Sigmoid colon (tissue), 6 donors: ENCODE measurements at regions not wholly inside any gene's neighbourhood (a gene's known extent, or its start where the extent isn't known, plus 50 kb on each side); places are given as distances from the start of the nearest gene placed in this dataset.

Experiments
- DNase-seq: peaks from one replicate; pipeline ENCODE4 v3.0.0-alpha.2; 2019
- H3K27ac ChIP-seq, 4 donors: fragments of 200-600 bp; sonication (generic); one replicate each; pipeline ENCODE4 v1.5.1; 2016 to 2019; ENCODE audit warnings: mild to moderate bottlenecking in 1 of 4
- H3K27me3 ChIP-seq, 3 donors: fragments of 200-600 bp; sonication (generic); one replicate each; pipeline ENCODE4 v1.5.1; 2019; ENCODE audit warnings: mild to moderate bottlenecking in 1 of 3
- H3K36me3 ChIP-seq, 4 donors: fragments of 200-600 bp; sonication (generic); one replicate each; pipeline ENCODE4 v1.5.1; 2016 to 2019
- H3K4me1 ChIP-seq, 4 donors: fragments of 200-600 bp; sonication (generic); one replicate each; pipeline ENCODE4 v1.5.1; 2017 to 2019
- H3K4me3 ChIP-seq, 4 donors: fragments of 200-600 bp; sonication (generic); one replicate each; pipeline ENCODE4 v1.5.1; 2017 to 2019; ENCODE audit warnings: mild to moderate bottlenecking in 2 of 4, moderate library complexity in 1 of 4
- H3K9me3 ChIP-seq, 4 donors: fragments of 200-600 bp in 3 of 4; sonication (generic) in 3 of 4; one replicate each; pipeline versions ENCODE4 v1.5.1 to v1.6.1; 2013 to 2019
- CTCF ChIP-seq, 4 experiments: fragments of 450-650 bp in 3 of 4; fragments of 200-600 bp in 1 of 4; IDR thresholded peaks; one replicate each; pipeline ENCODE4 v1.5.1; 2016 to 2019; ENCODE audit warnings: antibody characterized with exemption in 4 of 4, mild to moderate bottlenecking in 3 of 4, moderate library complexity in 2 of 4
- EP300 ChIP-seq, 4 donors: sonication (generic); formaldehyde crosslinking; IDR thresholded peaks; one replicate each; pipeline ENCODE4 v1.6.1; 2017; ENCODE audit warnings: antibody characterized with exemption in 4 of 4
- POLR2A ChIP-seq, 2 donors: fragments of 450-650 bp; IDR thresholded peaks; one replicate each; pipeline ENCODE4 v1.6.1; 2016; ENCODE audit warnings: antibody characterized with exemption in 2 of 2, mild to moderate bottlenecking in 2 of 2, moderate library complexity in 2 of 2
- POLR2AphosphoS5 ChIP-seq, 4 donors: sonication (generic); formaldehyde crosslinking; IDR thresholded peaks; one replicate each; pipeline ENCODE4 v1.6.1; 2017; ENCODE audit warnings: antibody characterized with exemption in 4 of 4
- WGBS, 2 donors: extraction: QIAGEN DNeasy Blood & Tissue Kit; methylation state at CpG; one replicate each; pipeline ENCODE4 v1.1.7; 2013; 5-methylcytosine and 5-hydroxymethylcytosine counted together
- intact Hi-C: fragments of 100-400 bp; cut with DNase I; formaldehyde crosslinking; loops from one replicate; pipeline ENCODE4 v1.15.1; 2023
- donor health status: healthy with polysubstance abuse.
- donor health status: healthy.

- intact Hi-C loops = no loop called here
- Histone ChIP-seq H3K4me1 (peaks cover 0 to 6% (median 3%) of the 10 kb centered on the region in 4 donors), H3K4me3 (no peak overlapping the region), H3K27me3 (no peaks in the 10 kb centered on the region), H3K9me3 (no peaks in the 10 kb centered on the region), H3K27ac (peak overlapping the region in 2 of 4 donors; percentile 10 to 21), H3K36me3 (no peaks in the 10 kb centered on the region)
- WGBS, 2 donors = 18 to 73% methylated on average over 10 of the region's 10 CpGs
- DNase-seq = no peak
- no peak for TF ChIP-seq POLR2A (IDR thresholded peaks at IDR 0.05)
Observed at GRCh38 chr6:138560130-138560860, 61.0 kb upstream of the NHSL1 start.

- WGBS, 2 donors = 93 to 97% methylated on average over 8 of the region's 8 CpGs
- intact Hi-C loops = no loop called here
- TF ChIP-seq POLR2AphosphoS5 (IDR thresholded peaks at IDR 0.05) (no peak), EP300 (IDR thresholded peaks at IDR 0.05) (no peak), CTCF (IDR thresholded peaks at IDR 0.05) (no peak), POLR2A (IDR thresholded peaks at IDR 0.05) (no peak)
- Histone ChIP-seq H3K27ac (no peak overlapping the region), H3K36me3 (no peaks in the 10 kb centered on the region), H3K27me3 (no peaks in the 10 kb centered on the region), H3K4me3 (no peak overlapping the region), H3K9me3 (no peaks in the 10 kb centered on the region), H3K4me1 (no peaks in the 10 kb centered on the region)
- DNase-seq = no peak
Observed at GRCh38 chr6:138562691-138563090, 63.4 kb upstream of the NHSL1 start.

GRCh38 chr6:138563231-138563630, 63.9 kb upstream of the NHSL1 start:
- Histone ChIP-seq H3K9me3 (no peaks in the 10 kb centered on the region), H3K27ac (no peak overlapping the region), H3K4me1 (no peaks in the 10 kb centered on the region), H3K4me3 (no peak overlapping the region), H3K36me3 (no peaks in the 10 kb centered on the region), H3K27me3 (no peaks in the 10 kb centered on the region)
- no peak for DNase-seq
- no peak for TF ChIP-seq POLR2A (IDR thresholded peaks at IDR 0.05)
- no peak for TF ChIP-seq CTCF (IDR thresholded peaks at IDR 0.05)
- no peak for TF ChIP-seq POLR2AphosphoS5 (IDR thresholded peaks at IDR 0.05)
- WGBS, 2 donors = 94 to 95% methylated on average over 6 of the region's 6 CpGs
- intact Hi-C loops = no loop called here

GRCh38 chr6:138563650-138564049, 64.4 kb upstream of the NHSL1 start:
- WGBS, 2 donors = 72 to 84% methylated on average over 3 of the region's 3 CpGs

More at GRCh38 chr6:138563650-138564049, 64.4 kb upstream of the NHSL1 start:
- Histone ChIP-seq H3K36me3 (no peaks in the 10 kb centered on the region), H3K4me1 (no peaks in the 10 kb centered on the region), H3K4me3 (no peak overlapping the region), H3K9me3 (no peaks in the 10 kb centered on the region), H3K27me3 (no peaks in the 10 kb centered on the region), H3K27ac (no peak overlapping the region)
- intact Hi-C loops = no loop called here
- no peak for TF ChIP-seq POLR2AphosphoS5 (IDR thresholded peaks at IDR 0.05)
- no peak for TF ChIP-seq POLR2A (IDR thresholded peaks at IDR 0.05)
- TF ChIP-seq EP300 (IDR thresholded peaks at IDR 0.05) = no peak
- no peak for TF ChIP-seq CTCF (IDR thresholded peaks at IDR 0.05)
- no peak for DNase-seq
